ENCODE measurements at regions not wholly inside any gene's neighbourhood (a gene's known extent, or its start where the extent isn't known, plus 50 kb on each side); places are given as distances from the start of the nearest gene placed in this dataset.

- DNase-seq, result no peak
Measured at GRCh38 chr11:16430674-16431073, 74.3 kb upstream of the SOX6 start.

- no peak for DNase-seq
Measured at GRCh38 chr11:16421826-16422225, 65.5 kb upstream of the SOX6 start.

GRCh38 chr11:16418428-16419097, 62.2 kb upstream of the SOX6 start:
- no peak for DNase-seq

- no peak for DNase-seq
Measured at GRCh38 chr11:16412525-16413172, 56.3 kb upstream of the SOX6 start.

- no peak for DNase-seq
Measured at GRCh38 chr11:16410479-16410878, 54.1 kb upstream of the SOX6 start.

- DNase-seq, result no peak
Measured at GRCh38 chr11:16408619-16409018, 52.3 kb upstream of the SOX6 start.

- DNase-seq, result no peak
Measured at GRCh38 chr11:16406226-16406625, 49.9 kb upstream of the SOX6 start.

All from T-helper 9 cell (primary cell).